Tibial nerve (tissue), 3 donors: ENCODE measurements at regions not wholly inside any gene's neighbourhood (a gene's known extent, or its start where the extent isn't known, plus 50 kb on each side); places are given as distances from the start of the nearest gene placed in this dataset.

Experiments
- POLR2A ChIP-seq, 2 donors: fragments of 450-650 bp; IDR thresholded peaks; one replicate each; pipeline ENCODE4 v1.6.1; 2017; ENCODE audit warnings: antibody characterized with exemption in 2 of 2, mild to moderate bottlenecking in 2 of 2, moderate library complexity in 2 of 2
- TF ChIP-seq, protein P1 (sequence below), 5 experiments: fragments of 200-600 bp in 3 of 5; fragments of 450-650 bp in 2 of 5; sonication (generic) in 3 of 5; IDR thresholded peaks; one replicate each; pipeline ENCODE4 v1.5.1; 2016 to 2019; ENCODE audit warnings: antibody characterized with exemption in 5 of 5, mild to moderate bottlenecking in 3 of 5, moderate library complexity in 2 of 5

DNA sequence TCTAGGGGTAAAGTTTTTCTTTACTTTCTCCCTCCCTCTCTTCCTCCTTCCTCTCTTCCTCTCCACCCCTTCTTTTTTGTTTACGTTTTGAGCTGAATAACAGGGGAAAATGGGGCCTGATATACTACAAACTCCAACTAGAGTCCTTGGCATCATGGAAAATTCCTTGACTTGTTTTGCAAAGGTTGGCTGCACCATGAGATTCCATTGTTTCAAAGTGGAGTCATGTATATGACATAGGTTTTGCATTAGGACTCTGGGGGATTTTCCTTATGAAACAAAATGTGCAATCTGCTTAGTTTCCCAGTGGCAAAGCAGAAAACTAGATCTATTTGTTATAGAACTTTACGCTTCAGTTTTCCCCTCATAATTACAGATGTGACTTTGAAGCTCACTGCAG lies 233.5 kb upstream of the PGRMC2 start:
- TF ChIP-seq, protein P1, sequence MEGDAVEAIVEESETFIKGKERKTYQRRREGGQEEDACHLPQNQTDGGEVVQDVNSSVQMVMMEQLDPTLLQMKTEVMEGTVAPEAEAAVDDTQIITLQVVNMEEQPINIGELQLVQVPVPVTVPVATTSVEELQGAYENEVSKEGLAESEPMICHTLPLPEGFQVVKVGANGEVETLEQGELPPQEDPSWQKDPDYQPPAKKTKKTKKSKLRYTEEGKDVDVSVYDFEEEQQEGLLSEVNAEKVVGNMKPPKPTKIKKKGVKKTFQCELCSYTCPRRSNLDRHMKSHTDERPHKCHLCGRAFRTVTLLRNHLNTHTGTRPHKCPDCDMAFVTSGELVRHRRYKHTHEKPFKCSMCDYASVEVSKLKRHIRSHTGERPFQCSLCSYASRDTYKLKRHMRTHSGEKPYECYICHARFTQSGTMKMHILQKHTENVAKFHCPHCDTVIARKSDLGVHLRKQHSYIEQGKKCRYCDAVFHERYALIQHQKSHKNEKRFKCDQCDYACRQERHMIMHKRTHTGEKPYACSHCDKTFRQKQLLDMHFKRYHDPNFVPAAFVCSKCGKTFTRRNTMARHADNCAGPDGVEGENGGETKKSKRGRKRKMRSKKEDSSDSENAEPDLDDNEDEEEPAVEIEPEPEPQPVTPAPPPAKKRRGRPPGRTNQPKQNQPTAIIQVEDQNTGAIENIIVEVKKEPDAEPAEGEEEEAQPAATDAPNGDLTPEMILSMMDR (IDR thresholded peaks at IDR 0.05), result no peak
- TF ChIP-seq POLR2A (IDR thresholded peaks at IDR 0.05), result no peak
